Sciatic nerve (tissue), 2 donors: ENCODE measurements at regions not wholly inside any gene's neighbourhood (a gene's known extent, or its start where the extent isn't known, plus 50 kb on each side); places are given as distances from the start of the nearest gene placed in this dataset.

ENCODE experiments used
- ATAC-seq: fragments of 200-7000 bp; cut with Tn5 transposase; one replicate; pipeline ENCODE4 v1.9.1; 2020; ENCODE audit warnings: mild to moderate bottlenecking, moderate library complexity
- DNase-seq: peaks from one replicate; pipeline ENCODE4 v3.0.0-alpha.2; 2020; ENCODE audit warnings: low spot score
- intact Hi-C: fragments of 100-400 bp; cut with DNase I; formaldehyde crosslinking; loops from one replicate; pipeline ENCODE4 v1.14.2; 2022
- donor health status: DM: no; HTN: no; CAD: no.
- donor health status: DM: no; HTN: no; CAD: no.

DNA sequence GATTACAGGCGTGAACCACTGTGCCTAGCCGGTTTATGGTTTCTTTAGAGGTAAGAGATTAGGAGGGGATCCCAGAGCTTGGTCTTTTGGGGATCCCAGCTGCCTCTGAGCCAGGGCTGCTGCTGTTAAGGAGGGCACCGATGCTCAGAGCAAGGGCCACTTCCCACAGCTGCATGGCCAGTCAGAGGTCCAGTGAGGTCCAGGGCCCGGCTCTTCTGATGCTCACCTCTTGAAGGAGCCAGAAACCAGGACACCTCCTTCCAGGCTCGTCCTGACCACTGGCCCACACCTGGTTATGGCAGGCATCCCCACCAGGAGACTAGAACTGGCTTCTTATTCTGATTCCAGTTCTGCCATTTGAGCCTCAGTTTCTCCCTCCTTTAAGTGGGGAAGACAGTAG is 149.0 kb downstream of the TEX29 start:
- DNase-seq, result no peak
- intact Hi-C loops, result no loop called here
- no peak for ATAC-seq

DNA sequence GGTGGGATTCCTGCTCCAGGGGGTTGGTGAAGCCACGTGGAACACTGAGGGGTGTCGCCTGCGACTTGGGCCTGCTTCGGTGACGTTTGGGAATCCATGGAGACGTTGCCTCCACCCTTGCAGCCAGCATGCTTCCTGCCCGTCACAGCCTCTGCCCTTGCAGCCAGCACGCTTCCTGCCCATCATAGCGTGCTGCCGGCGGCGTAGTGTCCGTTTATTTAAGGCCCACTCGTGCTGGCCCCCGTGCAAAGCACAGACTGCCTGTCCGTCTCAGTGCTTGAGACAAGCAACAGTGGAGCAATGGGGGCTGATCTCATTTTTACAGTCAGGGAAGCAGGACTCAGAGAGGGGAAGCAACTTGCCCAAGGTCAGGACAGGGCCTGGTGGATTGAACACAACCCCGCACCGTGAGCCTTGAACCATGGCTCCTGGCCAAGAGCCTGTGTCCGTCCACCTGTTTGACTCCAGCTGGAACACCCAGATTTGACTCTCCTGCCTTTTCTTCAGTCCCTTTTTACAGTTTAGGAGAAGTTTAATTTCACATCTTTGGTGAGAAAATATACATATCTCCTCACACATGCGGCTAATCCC is 149.6 kb downstream of the TEX29 start:
- no peak for ATAC-seq
- intact Hi-C loops, result loop anchor here (5.0 kb wide), 1 partner anchor 977 kb away; no protein-coding TSS in a partner anchor
- DNase-seq, result no peak

DNA sequence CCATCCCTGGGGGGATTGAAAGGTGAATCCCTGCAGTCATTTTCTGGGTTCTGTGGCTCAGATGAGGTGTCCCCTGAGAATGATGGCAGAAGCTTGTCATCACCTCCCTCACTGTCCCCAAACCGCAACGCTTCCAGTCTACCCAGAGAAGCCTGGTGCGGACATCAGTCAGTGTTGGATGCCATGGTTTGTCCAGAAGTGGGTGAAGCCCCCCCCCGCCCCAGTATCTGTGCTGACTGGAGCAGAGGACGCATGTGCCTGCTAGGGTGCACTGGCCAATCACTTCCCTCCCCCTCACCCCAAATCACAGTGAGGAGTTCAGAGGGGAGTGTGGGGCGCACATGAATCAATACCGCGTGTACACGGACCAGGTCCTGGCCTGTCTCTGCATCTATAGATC is 150.5 kb downstream of the TEX29 start:
- no peak for DNase-seq
- intact Hi-C loops, result loop anchor here (5.0 kb wide), 1 partner anchor 976 kb away; no protein-coding TSS in a partner anchor
- no peak for ATAC-seq

DNA sequence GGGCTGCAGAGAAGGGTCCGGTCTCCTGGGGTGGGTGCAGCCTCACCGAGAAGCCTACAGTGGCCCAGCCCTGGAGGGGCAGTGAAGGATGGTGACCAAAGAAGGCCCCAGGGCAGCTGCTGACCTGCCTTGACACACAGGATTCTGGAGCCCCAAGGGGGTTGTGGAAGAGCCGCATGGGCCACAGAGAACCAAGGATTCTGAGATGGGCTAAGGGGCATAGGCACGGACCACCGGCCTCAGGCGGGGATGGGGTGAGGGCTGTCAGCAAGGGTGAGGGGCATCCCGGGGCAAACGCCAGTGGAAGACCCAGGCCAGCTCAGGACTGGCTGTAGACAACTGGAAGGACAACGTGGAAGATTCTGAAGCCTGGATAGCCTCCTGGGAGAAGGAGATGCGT is 151.6 kb downstream of the TEX29 start:
- DNase-seq (no peak), ATAC-seq (no peak)
- intact Hi-C loops, result loop anchor here (5.0 kb wide), 1 partner anchor 975 kb away; no protein-coding TSS in a partner anchor

DNA sequence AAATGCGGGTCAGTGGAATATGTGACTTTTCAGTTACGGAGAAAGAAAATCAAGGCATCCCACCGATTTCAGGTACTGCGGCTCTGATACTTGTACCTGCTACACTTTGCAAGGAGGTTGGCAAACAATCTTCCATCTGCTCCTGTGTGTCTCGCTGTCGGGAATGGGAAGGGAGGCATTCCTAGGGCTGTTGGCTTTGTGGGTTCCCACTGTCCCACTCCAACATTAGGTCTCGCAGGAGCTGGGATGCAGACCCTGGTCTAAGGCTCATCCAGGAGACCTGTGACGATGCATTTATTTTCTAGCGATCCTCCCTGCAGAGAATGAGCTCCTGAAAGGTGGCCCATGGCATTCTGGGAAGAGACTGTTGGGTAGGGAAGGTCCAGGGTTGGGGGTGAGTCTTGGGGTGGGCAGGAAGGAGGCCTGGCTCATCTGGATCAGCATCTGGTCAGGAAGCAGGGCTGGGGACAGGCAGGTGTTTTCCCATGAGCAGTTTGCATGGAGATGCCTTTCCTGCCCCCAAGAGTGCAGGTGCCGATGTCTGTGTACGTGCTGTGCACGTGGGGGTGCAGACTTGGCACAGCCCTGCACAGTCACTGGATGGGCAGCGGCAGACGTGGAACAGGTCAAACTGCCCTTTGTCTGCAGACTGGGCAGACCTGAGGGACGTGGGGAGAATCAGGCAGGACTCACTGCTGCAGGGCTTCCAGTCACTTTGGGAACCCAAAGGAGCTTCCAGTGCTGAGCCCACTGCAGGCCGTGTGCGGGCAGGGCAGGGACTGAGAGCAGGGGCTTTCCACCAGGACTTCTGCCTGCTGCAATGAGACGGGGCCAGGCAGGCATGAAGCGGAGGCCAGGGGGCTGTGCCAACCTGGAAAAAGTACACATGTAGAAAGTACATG is 152.4 kb downstream of the TEX29 start:
- intact Hi-C loops, result loop anchor here (5.0 kb wide), 1 partner anchor 974 kb away; no protein-coding TSS in a partner anchor
- ATAC-seq (no peak), DNase-seq (peak; percentile 30)

DNA sequence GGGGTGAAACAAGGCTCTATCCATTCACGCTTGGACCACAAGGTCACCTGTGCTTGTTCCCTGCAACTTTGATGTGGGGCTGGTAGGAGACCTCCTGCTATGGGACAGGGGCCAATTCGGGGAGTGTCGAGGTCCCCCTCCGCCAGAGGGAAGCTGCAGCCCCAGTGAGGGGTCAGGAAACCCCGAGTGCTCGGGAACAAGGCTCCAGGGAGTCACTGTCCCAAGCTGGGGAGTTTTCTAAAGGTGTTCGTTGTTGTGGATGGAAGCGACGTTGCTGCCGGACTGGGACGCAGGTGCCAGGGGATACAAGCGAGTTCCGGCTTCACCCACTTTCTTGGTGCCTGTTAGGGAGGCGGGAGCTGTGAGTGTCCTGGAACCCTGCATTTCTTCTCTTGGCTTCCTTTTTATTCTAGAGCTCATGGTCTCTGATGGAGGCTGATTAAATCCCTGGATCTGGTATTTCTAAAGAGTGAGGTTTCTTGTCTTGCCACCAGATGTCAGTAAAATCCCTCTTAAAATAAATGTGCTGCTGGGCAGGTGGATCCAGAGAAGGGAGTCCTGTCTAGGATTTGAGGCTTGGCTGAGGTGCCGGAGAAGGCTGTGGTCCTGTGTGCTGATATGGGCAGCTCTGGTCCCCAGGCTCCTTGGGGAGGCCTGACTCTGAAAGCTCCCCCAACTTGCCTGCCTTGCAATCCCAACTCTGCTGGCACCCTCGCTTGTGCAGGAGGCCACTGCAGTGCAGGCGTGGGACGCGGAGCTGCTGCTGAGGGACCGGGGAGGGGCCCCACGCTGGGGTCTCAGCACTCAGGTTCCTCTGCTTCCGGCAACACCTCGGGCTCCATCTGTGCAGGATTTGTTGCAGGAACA is 153.9 kb downstream of the TEX29 start:
- ATAC-seq (peak; percentile 43), DNase-seq (no peak)
- intact Hi-C loops, result loop anchor here (5.0 kb wide), 1 partner anchor 973 kb away; no protein-coding TSS in a partner anchor

DNA sequence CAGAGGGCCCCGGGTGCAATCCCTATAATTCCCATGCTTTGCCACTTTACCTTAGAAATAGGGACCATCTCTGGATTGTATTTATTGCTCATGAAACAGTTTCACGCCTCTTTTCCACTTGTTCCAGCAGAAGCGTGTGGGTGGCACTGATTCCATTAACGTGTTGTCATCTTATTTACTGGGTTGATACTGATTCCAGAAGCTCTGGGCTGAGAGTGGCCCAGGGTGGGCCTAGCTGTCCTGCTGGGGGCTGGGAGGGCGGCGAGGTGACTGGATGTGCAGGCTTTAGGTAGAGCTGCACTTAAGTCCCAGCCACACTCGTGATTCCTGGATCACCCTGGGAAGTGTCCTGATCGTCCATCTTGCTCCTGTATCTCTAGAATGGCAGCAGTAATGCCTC is 155.0 kb downstream of the TEX29 start:
- DNase-seq (no peak), ATAC-seq (no peak)
- intact Hi-C loops, result no loop called here

DNA sequence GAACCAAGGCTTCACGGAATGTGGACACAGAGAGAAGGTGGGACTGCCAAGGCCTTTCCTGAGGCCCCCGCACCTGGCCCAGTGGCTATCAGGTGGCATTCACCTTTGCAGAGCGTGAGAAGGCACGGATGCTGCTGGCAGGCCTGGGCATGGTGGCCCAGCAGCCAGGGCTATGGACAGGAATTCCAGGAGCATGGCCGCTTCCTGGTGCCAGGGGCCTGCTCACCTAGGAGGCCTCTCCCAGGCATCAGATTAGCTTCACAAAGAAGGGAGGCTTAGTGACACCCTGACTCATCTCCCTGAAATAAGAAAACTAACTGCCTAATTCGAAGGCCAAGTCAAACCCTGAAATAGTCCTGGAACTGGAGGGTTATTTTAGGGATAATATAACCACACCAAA is 155.8 kb downstream of the TEX29 start:
- DNase-seq (no peak), ATAC-seq (no peak)
- intact Hi-C loops, result no loop called here

DNA sequence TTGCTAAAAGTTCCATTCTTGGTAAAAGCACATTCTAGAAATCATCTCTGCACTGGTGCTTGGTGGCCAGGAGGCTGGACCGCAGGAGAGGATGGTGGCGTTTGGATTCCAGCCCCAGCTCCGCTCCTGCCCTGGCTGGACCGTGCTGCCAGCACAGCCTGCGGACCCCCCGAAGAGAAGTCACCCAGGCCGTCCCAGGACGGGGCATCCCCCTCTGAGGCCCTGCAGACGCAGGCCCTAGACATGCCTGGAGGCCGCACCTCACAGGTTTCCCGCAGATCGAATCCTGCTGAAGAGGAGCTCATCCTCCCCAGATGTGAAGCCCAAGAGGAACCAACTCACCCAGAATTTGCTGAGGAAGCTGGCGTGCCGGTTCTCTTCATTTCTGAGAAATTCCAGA is 159.0 kb downstream of the TEX29 start:
- ATAC-seq, result no peak
- peak; percentile 33 for DNase-seq
- intact Hi-C loops, result no loop called here

DNA sequence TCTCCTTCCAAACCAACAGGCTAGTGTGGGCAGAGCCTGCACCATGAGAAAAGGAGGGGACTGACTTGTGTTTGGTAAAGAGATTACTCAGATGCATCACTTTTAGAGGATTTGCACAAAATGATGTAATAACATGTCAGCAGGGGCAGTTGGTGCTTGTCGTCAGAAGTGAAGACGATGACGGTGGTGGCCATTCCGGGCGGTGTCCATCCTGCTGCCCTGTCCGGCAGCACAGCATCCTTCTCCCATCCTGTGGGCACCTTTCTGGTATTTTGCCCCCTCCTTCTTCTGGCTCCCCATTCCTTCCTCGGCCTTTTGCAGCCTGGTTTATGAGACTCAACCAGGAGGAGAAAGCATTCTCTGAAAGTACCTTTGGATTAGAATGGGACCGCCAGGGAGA is 160.1 kb downstream of the TEX29 start:
- DNase-seq (peak; percentile 21), ATAC-seq (no peak)
- intact Hi-C loops, result no loop called here

DNA sequence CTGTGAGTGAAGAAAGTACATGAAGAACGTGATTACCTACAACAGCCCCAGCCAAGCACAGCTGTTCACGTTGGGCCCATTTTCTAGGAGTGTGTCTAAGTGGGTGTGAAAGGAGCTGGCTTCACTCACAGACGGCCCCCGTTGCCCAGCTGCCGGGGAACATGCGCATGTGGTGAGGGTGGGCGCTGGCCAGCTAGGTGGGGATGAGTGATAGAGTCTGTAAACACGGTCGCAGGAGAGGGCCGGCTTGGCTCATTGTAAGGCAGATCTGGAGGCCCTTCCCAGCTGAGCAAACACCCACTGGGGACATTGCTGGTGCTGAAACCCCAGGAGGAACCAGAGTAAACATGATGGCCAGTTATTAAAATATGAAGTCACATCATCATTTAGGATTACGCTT is 160.5 kb downstream of the TEX29 start:
- intact Hi-C loops, result no loop called here
- peak; percentile 21 for DNase-seq
- no peak for ATAC-seq

DNA sequence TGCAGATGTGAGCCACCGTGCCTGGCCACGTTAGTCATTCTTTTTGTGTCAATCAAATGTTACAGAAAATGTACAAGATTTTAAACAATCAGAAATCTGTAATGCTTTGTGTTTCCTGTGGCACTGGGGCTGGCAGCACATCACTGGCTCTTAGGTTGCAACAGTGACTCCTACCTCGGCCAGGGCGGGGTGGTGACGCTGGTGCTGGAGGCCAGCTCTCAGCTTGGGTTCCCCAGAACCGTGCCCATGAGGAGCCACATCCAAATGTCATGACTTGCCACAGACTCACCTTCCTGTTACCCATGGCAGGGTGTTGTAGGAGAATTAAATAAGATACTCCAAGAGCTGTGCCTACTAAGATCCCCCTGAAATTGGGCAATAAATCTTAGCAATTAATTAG is 161.7 kb downstream of the TEX29 start:
- no peak for ATAC-seq
- peak; percentile 19 for DNase-seq
- intact Hi-C loops, result no loop called here

DNA sequence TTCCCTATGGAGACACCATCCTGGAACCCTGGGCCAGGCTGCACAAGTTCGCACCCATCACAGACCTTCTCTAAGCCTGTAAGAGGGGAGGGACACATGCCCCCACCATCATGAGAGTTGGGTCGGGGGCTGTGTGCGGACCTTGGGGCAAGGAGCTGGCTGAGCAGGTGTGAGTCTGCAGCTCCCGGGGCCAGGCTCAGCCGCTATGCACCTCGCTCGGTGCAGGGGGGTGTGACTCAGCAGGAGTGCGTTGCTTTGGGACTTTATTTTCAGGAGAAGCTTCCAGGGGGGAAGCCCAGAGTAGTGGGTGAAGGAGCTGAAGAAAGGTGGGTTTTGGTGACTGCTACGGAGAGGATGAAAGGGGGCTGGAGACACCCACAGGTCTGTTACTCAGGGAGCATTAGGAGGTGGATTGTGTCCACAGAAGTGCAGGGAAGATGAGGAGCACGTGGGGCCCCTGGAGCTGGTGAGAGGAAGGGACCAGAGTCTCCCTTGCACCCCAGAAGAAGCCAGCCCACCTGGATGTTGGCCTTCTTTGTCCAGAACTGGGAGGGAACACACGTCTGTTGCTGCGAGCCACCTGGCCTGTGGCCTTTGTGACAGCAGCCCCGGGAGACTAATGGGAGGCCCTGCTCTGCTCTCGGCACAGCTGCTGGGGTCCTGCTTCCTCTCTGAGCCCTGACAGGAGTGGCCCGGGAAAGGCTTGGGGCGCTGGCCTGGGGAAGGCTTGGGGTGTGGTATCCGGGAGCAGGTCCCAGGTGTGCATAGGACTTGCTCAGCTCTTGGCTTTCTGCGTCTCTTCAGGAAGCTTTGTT is 162.6 kb downstream of the TEX29 start:
- ATAC-seq (no peak), DNase-seq (no peak)
- intact Hi-C loops, result no loop called here

DNA sequence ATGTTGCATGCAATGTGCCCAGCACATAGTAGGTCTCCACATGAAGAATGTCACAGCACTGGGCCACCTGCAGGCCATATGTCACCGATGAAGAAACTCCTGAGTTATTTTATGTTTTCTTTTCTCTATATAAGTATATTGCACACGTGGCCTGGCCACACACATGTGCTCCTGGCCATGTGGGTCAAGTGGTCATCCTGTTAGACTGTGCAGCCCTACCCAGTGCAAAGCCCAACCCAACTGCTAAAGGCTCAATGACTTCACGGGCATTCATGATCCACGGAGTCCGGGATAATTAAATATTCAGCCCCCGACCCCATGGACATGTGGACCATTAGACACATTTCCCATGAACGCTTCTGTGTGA is 163.2 kb downstream of the TEX29 start:
- intact Hi-C loops, result no loop called here
- no peak for ATAC-seq
- no peak for DNase-seq

DNA sequence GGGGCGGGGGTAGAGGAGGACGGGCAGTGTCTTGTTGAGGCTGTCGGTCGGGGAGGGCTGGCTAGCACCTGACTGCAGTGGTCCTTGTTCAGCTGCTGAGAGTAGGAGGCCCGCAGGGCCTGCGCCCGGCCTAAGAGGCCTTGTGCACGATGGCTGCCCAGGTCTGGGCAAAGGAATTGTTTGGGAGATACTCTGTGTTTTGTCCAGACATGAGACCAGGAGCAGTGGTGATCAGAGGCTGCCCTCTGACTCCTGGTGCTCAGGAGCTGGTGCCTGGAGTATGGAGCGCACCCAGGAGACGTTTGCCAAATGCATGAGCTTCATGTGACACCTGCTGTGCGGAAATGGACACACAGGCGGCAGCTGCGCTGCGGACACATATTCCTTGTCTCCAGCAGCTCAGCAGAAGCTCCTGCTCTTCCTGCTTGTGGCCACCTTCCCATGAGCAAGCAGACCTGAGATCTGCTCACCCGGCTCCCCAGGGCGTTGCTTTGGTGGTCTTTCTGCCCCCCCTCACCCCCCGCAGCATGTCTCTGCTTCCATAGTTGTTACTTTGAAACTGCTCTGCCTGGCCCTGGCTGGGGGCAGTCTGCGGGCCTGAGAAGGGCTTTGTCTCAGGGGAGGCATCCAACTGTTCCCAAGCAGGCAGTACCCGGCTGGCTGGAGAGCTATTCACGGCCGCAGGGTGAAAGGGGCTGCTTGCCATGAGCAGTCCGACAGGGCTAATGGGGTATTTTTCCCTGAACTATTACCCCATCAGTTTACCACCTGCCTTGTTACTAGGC is 163.9 kb downstream of the TEX29 start:
- intact Hi-C loops, result no loop called here
- ATAC-seq (no peak), DNase-seq (peak; percentile 33)

DNA sequence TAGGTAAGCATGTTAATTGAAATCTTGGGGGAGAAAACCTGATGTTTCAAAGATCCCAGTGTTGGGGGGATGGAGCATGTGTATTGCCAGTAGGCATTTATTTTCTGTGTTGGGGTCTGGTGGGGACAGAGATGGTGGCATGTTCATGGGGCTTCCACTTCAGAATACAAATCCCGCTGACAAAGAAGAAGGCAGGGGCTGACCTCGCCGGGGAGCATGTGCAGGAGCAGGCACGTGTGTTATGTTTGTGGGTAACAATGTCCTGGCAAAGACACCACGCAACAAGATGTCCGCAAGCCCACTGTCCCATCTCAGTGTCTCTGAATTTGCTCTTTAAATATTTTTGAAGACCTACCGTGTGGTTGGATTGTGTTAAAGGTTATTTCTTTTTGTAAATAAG is 164.5 kb downstream of the TEX29 start:
- intact Hi-C loops, result no loop called here
- ATAC-seq, result no peak
- peak; percentile 22 for DNase-seq

DNA sequence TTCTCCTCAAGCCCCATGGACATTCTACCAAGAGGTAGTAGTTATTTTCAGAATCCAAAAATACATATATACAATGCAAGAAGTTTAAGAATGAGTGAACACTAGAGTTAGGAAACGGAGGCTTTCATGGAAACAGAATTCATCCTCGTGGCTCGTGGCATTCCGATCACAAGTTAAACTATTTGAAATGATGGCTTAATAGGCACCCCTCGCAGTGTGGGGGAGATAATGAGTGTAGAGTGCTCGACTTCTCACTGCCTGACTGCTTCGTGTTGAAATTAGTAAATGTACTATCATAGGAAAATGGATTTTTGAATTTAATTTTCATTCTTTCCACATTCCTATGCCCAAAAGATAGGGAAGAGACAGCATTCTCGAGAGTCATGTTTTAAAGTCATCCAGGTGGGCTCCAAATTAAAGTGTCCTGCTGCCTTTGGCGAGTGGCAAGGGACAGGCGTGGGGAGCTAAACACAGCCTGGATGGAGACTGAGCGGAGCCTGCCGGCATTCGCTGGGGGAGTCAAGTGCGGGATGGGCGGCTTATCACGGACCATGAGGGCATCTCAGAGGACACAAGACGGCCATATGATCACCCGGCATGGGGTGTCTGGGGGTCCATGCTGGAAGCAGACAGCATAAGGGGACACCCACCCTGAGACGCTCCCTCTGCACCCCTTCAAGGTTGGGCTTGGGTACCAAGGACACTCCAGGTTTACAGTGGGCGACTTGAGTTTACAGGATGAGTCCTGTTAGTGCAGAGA is 165.2 kb downstream of the TEX29 start:
- intact Hi-C loops, result no loop called here
- peak; percentile 28 for DNase-seq
- no peak for ATAC-seq
